ENCODE measurements at regions not wholly inside any gene's neighbourhood (a gene's known extent, or its start where the extent isn't known, plus 50 kb on each side); places are given as distances from the start of the nearest gene placed in this dataset.

GRCh38 chr4:10984815-10985214 lies 300.2 kb upstream of the CLNK start:
- Histone ChIP-seq H3K36me3 (ENCODE audit: control insufficient read depth in 2 of 3, insufficient read depth in 3 of 3, low read length in 3 of 3) (no peaks in the 10 kb centered on the region), H3K4me1 (ENCODE audit: control insufficient read depth in 2 of 3, insufficient read depth in 2 of 3, low read depth in 1 of 3, low read length in 3 of 3) (no peaks in the 10 kb centered on the region), H3K27ac (ENCODE audit: low read depth in 2 of 2, low read length in 2 of 2) (no peak overlapping the region), H3K9me3 (ENCODE audit: control insufficient read depth in 2 of 3, insufficient read depth in 1 of 3, low read length in 3 of 3) (no peaks in the 10 kb centered on the region), H3K9ac (ENCODE audit: low read length in 3 of 3) (no peak overlapping the region), H3K27me3 (ENCODE audit: control insufficient read depth, insufficient read depth, low read length) (no peaks in the 10 kb centered on the region), H3K4me3 (ENCODE audit: low read length in 3 of 3) (no peak overlapping the region)
- TF ChIP-seq CTCF (IDR thresholded peaks at IDR 0.05; ENCODE audit: borderline replicate concordance, extremely low read depth, insufficient read depth), result no peak
- DNase-seq, result no peak
- intact Hi-C loops (cut with DNase I), result no loop called here
- FAIRE-seq, result no peak

- no peaks in the 10 kb centered on the region for H3K4me1 ChIP-seq (ENCODE audit: control insufficient read depth in 2 of 3, insufficient read depth in 2 of 3, low read depth in 1 of 3, low read length in 3 of 3)
- intact Hi-C loops (cut with DNase I), result no loop called here
- no peaks in the 10 kb centered on the region for H3K36me3 ChIP-seq (ENCODE audit: control insufficient read depth in 2 of 3, insufficient read depth in 3 of 3, low read length in 3 of 3)
- no peak for FAIRE-seq
- H3K9ac ChIP-seq (ENCODE audit: low read length in 3 of 3), result no peak overlapping the region
- TF ChIP-seq CTCF (IDR thresholded peaks at IDR 0.05; ENCODE audit: borderline replicate concordance, extremely low read depth, insufficient read depth), result no peak
- H3K9me3 ChIP-seq (ENCODE audit: control insufficient read depth in 2 of 3, insufficient read depth in 1 of 3, low read length in 3 of 3), result no peaks in the 10 kb centered on the region
- H3K27me3 ChIP-seq (ENCODE audit: control insufficient read depth, insufficient read depth, low read length), result no peaks in the 10 kb centered on the region
- H3K27ac ChIP-seq (ENCODE audit: low read depth in 2 of 2, low read length in 2 of 2), result no peak overlapping the region
- no peak overlapping the region for H3K4me3 ChIP-seq (ENCODE audit: low read length in 3 of 3)
- DNase-seq, result no peak
Observed at GRCh38 chr4:10983885-10984640, 299.5 kb upstream of the CLNK start.

- Histone ChIP-seq H3K27ac (ENCODE audit: low read depth in 2 of 2, low read length in 2 of 2) (no peak overlapping the region), H3K27me3 (ENCODE audit: control insufficient read depth, insufficient read depth, low read length) (no peaks in the 10 kb centered on the region), H3K4me3 (ENCODE audit: low read length in 3 of 3) (no peak overlapping the region), H3K9ac (ENCODE audit: low read length in 3 of 3) (no peak overlapping the region), H3K4me1 (ENCODE audit: control insufficient read depth in 2 of 3, insufficient read depth in 2 of 3, low read depth in 1 of 3, low read length in 3 of 3) (no peaks in the 10 kb centered on the region), H3K9me3 (ENCODE audit: control insufficient read depth in 2 of 3, insufficient read depth in 1 of 3, low read length in 3 of 3) (no peaks in the 10 kb centered on the region), H3K36me3 (ENCODE audit: control insufficient read depth in 2 of 3, insufficient read depth in 3 of 3, low read length in 3 of 3) (no peaks in the 10 kb centered on the region)
- no peak for TF ChIP-seq CTCF (IDR thresholded peaks at IDR 0.05; ENCODE audit: borderline replicate concordance, extremely low read depth, insufficient read depth)
- FAIRE-seq (no peak), DNase-seq (no peak)
- intact Hi-C loops (cut with DNase I), result no loop called here
Observed at GRCh38 chr4:10983268-10983667, 298.7 kb upstream of the CLNK start.

GRCh38 chr4:10982305-10982704 lies 297.7 kb upstream of the CLNK start:
- H3K9ac ChIP-seq (ENCODE audit: low read length in 3 of 3), result no peak overlapping the region
- no peaks in the 10 kb centered on the region for H3K27me3 ChIP-seq (ENCODE audit: control insufficient read depth, insufficient read depth, low read length)
- no peak overlapping the region for H3K27ac ChIP-seq (ENCODE audit: low read depth in 2 of 2, low read length in 2 of 2)
- no peaks in the 10 kb centered on the region for H3K9me3 ChIP-seq (ENCODE audit: control insufficient read depth in 2 of 3, insufficient read depth in 1 of 3, low read length in 3 of 3)
- H3K36me3 ChIP-seq (ENCODE audit: control insufficient read depth in 2 of 3, insufficient read depth in 3 of 3, low read length in 3 of 3), result no peaks in the 10 kb centered on the region
- TF ChIP-seq CTCF (IDR thresholded peaks at IDR 0.05; ENCODE audit: borderline replicate concordance, extremely low read depth, insufficient read depth), result no peak
- intact Hi-C loops (cut with DNase I), result no loop called here
- no peaks in the 10 kb centered on the region for H3K4me1 ChIP-seq (ENCODE audit: control insufficient read depth in 2 of 3, insufficient read depth in 2 of 3, low read depth in 1 of 3, low read length in 3 of 3)
- DNase-seq, result no peak
- no peak overlapping the region for H3K4me3 ChIP-seq (ENCODE audit: low read length in 3 of 3)
- FAIRE-seq, result no peak

All from kidney (tissue), 13 donors.